ENCODE measurements at regions not wholly inside any gene's neighbourhood (a gene's known extent, or its start where the extent isn't known, plus 50 kb on each side); places are given as distances from the start of the nearest gene placed in this dataset.

DNA sequence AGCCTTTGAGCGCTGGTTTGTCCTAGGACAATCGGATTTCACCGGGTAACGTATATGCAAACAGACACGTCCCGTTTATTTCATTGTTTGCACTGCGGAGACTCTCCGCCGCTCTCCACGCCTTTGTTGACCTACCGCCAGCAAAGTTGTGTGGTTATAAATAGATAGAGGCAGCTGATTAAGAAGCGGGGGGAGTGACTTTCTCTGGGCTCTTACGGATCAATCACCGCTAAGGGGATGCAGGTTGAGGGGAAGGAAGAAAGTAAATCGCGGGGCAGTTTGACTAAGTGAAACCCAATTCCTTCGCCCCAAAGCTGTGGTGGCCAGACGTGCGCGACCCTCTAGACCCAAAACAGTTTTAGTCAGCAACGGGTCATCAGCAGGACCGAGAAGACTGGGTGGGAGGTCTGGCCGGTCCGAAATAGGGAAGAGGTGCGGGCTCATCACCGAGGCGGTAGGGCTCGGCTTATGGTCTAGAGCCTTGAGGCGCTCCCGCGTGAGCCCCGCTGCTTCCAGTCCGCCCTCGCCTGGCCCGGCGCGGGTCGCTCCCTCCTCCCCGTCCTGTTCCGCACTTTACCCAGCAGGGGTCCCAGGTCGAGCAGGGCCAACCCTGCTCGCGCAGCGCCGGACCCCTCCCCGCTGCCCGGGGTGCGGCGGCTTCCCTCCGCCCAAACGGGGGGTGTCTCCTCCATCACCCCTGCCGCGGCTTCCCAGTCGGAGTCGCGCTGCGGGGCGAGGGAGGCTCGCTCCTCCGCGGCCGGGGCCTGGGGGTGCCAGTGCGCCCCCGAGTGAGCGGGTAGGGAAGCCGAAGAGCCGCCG lies 120.8 kb upstream of the RRP15 start:
- DNase-seq (peak in 1 of 2 donors; percentile 84), ATAC-seq (ENCODE audit: low FRiP score in 2 of 2) (peak in 1 of 2 donors; percentile 72)
- Histone ChIP-seq H3K36me3 (no peaks in the 10 kb centered on the region), H3K27me3 (peaks cover 0 to 35% (median 9%) of the 10 kb centered on the region in 4 donors), H3K9me3 (no peaks in the 10 kb centered on the region), H3K27ac (no peak overlapping the region), H3K4me1 (peaks cover 15 to 24% (median 22%) of the 10 kb centered on the region in 4 donors), H3K4me3 (peak overlapping the region; percentile 34 to 51 (median 46))
- no peak for TF ChIP-seq POLR2A (IDR thresholded peaks at IDR 0.05)
- no peak for TF ChIP-seq EP300 (IDR thresholded peaks at IDR 0.05)
- TF ChIP-seq POLR2AphosphoS5 (IDR thresholded peaks at IDR 0.05), result no peak
- TF ChIP-seq, protein P1, sequence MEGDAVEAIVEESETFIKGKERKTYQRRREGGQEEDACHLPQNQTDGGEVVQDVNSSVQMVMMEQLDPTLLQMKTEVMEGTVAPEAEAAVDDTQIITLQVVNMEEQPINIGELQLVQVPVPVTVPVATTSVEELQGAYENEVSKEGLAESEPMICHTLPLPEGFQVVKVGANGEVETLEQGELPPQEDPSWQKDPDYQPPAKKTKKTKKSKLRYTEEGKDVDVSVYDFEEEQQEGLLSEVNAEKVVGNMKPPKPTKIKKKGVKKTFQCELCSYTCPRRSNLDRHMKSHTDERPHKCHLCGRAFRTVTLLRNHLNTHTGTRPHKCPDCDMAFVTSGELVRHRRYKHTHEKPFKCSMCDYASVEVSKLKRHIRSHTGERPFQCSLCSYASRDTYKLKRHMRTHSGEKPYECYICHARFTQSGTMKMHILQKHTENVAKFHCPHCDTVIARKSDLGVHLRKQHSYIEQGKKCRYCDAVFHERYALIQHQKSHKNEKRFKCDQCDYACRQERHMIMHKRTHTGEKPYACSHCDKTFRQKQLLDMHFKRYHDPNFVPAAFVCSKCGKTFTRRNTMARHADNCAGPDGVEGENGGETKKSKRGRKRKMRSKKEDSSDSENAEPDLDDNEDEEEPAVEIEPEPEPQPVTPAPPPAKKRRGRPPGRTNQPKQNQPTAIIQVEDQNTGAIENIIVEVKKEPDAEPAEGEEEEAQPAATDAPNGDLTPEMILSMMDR (IDR thresholded peaks at IDR 0.05), result no peak
- WGBS, 2 donors, result 2 to 3% methylated on average over 24 to 47 of the region's 68 CpGs

DNA sequence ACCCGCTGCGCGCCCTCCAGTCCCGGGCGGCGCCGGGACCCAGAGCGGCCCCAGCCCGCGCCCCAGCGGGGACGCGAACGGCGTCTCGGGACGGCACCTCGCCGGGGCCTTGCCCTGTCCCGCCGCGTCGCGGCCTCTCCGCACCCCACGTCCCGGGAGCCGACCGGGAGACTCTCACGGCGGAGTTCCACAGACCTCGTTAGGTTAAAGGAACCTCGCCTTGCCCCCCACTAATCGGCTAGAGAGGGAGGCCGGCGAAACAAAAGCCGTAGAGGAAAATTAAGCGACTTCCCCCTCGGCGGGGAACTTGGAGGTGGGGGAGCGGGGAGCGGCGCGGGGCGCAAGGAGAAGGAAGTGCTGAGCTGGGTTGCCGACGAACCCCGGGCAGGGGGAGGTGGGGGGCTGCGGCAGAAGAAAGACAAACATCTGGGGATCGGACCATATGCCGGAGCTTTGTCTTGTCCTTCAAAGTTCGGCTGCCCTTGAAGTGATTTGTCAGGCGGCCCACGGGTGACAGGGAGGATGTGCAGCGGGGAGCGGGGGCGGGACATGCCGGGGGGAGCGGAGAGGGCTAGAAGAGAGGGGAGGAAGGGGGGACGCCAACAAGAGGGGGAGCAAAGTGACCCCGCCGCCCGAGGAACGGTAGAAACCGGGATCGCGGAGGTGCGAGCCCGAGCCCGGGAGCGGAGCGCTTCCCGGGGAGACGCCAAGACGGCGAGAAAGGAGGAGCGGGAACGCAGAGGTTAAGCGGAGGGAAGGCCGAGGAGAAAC lies 120.0 kb upstream of the RRP15 start:
- Histone ChIP-seq H3K27ac (no peak overlapping the region), H3K36me3 (no peaks in the 10 kb centered on the region)
- DNase-seq, result peak in 1 of 2 donors; percentile 61

DNA sequence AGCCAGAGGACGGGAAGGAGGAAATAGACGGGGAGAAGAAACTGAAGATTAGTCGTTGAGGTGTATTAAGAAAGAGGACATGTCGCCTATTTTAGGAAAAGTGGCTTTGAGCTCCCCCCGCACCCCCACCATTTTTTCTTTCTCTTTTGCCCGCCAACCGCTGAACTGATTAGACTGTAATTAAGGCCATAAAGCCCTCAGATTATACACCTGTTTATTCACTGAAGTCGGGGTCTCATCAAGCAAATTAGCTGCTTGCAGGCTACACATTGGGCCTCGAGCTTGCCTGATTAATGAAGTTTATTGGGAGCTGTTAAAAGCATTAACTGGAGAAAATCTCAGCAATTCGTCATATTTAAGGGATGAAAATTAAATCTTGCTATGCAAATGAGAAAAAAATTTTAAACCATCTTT lies 119.4 kb upstream of the RRP15 start:
- ATAC-seq (ENCODE audit: low FRiP score in 2 of 2) (no peak), DNase-seq (no peak)
- TF ChIP-seq POLR2AphosphoS5 (IDR thresholded peaks at IDR 0.05), result no peak
- TF ChIP-seq, protein P1 (IDR thresholded peaks at IDR 0.05), result no peak
- TF ChIP-seq POLR2A (IDR thresholded peaks at IDR 0.05), result no peak
- TF ChIP-seq EP300 (IDR thresholded peaks at IDR 0.05), result no peak
- Histone ChIP-seq H3K27me3 (peaks cover 0 to 35% (median 9%) of the 10 kb centered on the region in 4 donors), H3K9me3 (no peaks in the 10 kb centered on the region), H3K4me3 (peak overlapping the region; percentile 34 to 51 (median 46)), H3K36me3 (no peaks in the 10 kb centered on the region), H3K27ac (no peak overlapping the region), H3K4me1 (peaks cover 15 to 24% (median 22%) of the 10 kb centered on the region in 4 donors)
- WGBS, 2 donors, result 5 to 6% methylated on average over 10 of the region's 10 CpGs

More for the DNA sequence above, 120.0 kb upstream of the RRP15 start:
- WGBS, 2 donors, result 2 to 3% methylated on average over 45 to 80 of the region's 80 CpGs
- TF ChIP-seq, protein P1 (IDR thresholded peaks at IDR 0.05), result no peak
- TF ChIP-seq EP300 (IDR thresholded peaks at IDR 0.05), result no peak
- no peak for TF ChIP-seq POLR2A (IDR thresholded peaks at IDR 0.05)
- no peak for TF ChIP-seq POLR2AphosphoS5 (IDR thresholded peaks at IDR 0.05)
- Histone ChIP-seq H3K9me3 (no peaks in the 10 kb centered on the region), H3K27me3 (peaks cover 0 to 35% (median 9%) of the 10 kb centered on the region in 4 donors), H3K4me3 (peak overlapping the region; percentile 34 to 51 (median 46)), H3K4me1 (peaks cover 15 to 24% (median 22%) of the 10 kb centered on the region in 4 donors)
- ATAC-seq (ENCODE audit: low FRiP score in 2 of 2), result peak in 1 of 2 donors; percentile 73

DNA sequence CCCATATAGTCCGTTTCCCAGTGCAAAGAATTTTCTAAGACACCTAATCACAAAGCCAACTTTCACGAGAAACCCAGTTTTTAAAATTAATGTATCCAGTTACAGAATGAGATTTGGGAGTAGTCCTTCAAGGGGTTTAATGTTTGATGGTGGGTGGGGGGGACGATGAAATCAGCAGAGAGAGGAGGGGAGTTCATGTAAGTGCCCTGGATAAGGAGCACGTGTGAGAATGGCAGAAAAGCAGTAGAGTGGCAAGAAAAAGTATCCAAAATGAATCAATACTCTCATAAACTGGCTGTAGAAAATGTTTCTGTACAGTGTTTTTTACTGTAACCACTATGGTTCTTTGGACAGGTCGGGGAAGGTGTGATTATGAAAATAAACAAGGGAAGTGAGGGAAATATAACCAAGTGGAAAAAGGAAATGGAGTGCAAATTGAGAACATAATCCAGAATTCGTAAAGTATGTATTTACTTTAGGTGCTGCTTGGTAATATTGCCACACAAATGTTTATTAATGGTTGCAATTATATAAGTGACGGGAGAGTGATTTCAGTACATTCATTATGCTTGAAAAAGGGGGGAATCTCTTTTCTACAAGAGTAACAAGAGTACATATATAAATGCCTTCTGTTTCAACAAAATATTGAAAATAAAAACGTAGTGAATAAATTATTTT lies 118.7 kb upstream of the RRP15 start:
- 28 to 29% methylated on average over 8 of the region's 8 CpGs for WGBS, 2 donors
- no peak overlapping the region for H3K4me3 ChIP-seq
- H3K27ac ChIP-seq, result no peak overlapping the region
- no peaks in the 10 kb centered on the region for H3K36me3 ChIP-seq
- DNase-seq, result no peak
- TF ChIP-seq POLR2AphosphoS5 (IDR thresholded peaks at IDR 0.05), result no peak
- TF ChIP-seq, protein P1 (IDR thresholded peaks at IDR 0.05), result no peak
- TF ChIP-seq EP300 (IDR thresholded peaks at IDR 0.05), result no peak
- no peak for TF ChIP-seq POLR2A (IDR thresholded peaks at IDR 0.05)
- ATAC-seq (ENCODE audit: low FRiP score in 2 of 2), result no peak
- H3K9me3 ChIP-seq, result no peaks in the 10 kb centered on the region
- peaks cover 15 to 24% (median 22%) of the 10 kb centered on the region in 4 donors for H3K4me1 ChIP-seq
- peaks cover 0 to 35% (median 9%) of the 10 kb centered on the region in 4 donors for H3K27me3 ChIP-seq

Measured in upper lobe of left lung (tissue), 6 donors.